HEK293 (cell line): ENCODE measurements at regions not wholly inside any gene's neighbourhood (a gene's known extent, or its start where the extent isn't known, plus 50 kb on each side); places are given as distances from the start of the nearest gene placed in this dataset.
A peak's percentile ranks its signal among the peaks of the same experiment; 100 is the strongest.

Source experiments
- CTCF ChIA-PET: fragments of 350-600 bp; formaldehyde crosslinking; extraction: SDS; loops from one replicate; lab custom pipeline; 2021; ENCODE audit warnings: antibody characterized with exemption; lab: Yijun Ruan, JAX
- POLR2A ChIA-PET: fragments of 300-600 bp; formaldehyde crosslinking; extraction: SDS; loops from one replicate; lab custom pipeline; 2020; ENCODE audit warnings: antibody characterized with exemption, inconsistent platforms; lab: Yijun Ruan, JAX
- H3K27ac ChIP-seq: fragments of 200-500 bp; sonication (Bioruptor generic); 2 replicates; pipeline ENCODE4 v1.5.1; 2014; ENCODE audit warnings: low read depth, low read length, control low read depth, inconsistent platforms; ENCODE audit errors: extremely low read depth
- H3K36me3 ChIP-seq, 2 experiments: fragments of 200-500 bp in 1 of 2; sonication (Bioruptor generic) in 1 of 2; 1 replicate in 1 of 2; 2 replicates in 1 of 2; pipeline ENCODE4 v1.5.1; 2014 to 2017; ENCODE audit warnings: inconsistent platforms in 2 of 2, low read length in 2 of 2; ENCODE audit not compliant: control insufficient read depth in 2 of 2, insufficient read depth in 1 of 2
- H3K4me1 ChIP-seq: fragments of 200-500 bp; sonication (Bioruptor generic); 2 replicates; pipeline ENCODE4 v1.5.1; 2014; ENCODE audit warnings: mild to moderate bottlenecking, low read length, inconsistent platforms; ENCODE audit not compliant: control insufficient read depth, insufficient read depth
- H3K4me3 ChIP-seq: 2 replicates; pipeline ENCODE4 v1.5.1; 2011; ENCODE audit warnings: low read depth, mild to moderate bottlenecking, control low read depth, low read length, moderate library complexity
- H3K9me3 ChIP-seq: fragments of 200-500 bp; sonication (Bioruptor generic); 2 replicates; pipeline ENCODE4 v1.5.1; 2014; ENCODE audit warnings: low read depth, low read length, inconsistent platforms; ENCODE audit not compliant: control insufficient read depth, insufficient read depth
- GLI4 ChIP-seq: fragments of 450-650 bp; formaldehyde crosslinking; IDR thresholded peaks from 2 replicates; pipeline ENCODE4 v1.5.1; 2016; ENCODE audit warnings: missing biosample characterization, missing genetic modification characterization
- INSM2 ChIP-seq: fragments of 450-650 bp; formaldehyde crosslinking; IDR thresholded peaks from 2 replicates; pipeline ENCODE4 v1.5.1; 2016; ENCODE audit warnings: missing biosample characterization, missing genetic modification characterization
- KLF8 ChIP-seq: fragments of 450-650 bp; formaldehyde crosslinking; IDR thresholded peaks from 2 replicates; pipeline ENCODE4 v1.5.1; 2016; ENCODE audit warnings: missing biosample characterization, missing genetic modification characterization
- PRDM1 ChIP-seq: fragments of 450-650 bp; formaldehyde crosslinking; IDR thresholded peaks from 2 replicates; pipeline ENCODE4; 2016; ENCODE audit warnings: missing biosample characterization, missing genetic modification characterization
- PRDM10 ChIP-seq: fragments of 450-650 bp; formaldehyde crosslinking; IDR thresholded peaks from 2 replicates; pipeline ENCODE4 v1.5.1; 2016; ENCODE audit warnings: missing biosample characterization, missing genetic modification characterization
- PRDM6 ChIP-seq: fragments of 450-650 bp; formaldehyde crosslinking; IDR thresholded peaks from 2 replicates; pipeline ENCODE4 v1.5.1; 2017; ENCODE audit warnings: missing biosample characterization, missing genetic modification characterization
- YY2 ChIP-seq: fragments of 450-650 bp; formaldehyde crosslinking; IDR thresholded peaks from 2 replicates; pipeline ENCODE4 v1.5.1; 2016; ENCODE audit warnings: missing biosample characterization, missing genetic modification characterization
- ZBTB6 ChIP-seq: fragments of 450-650 bp; formaldehyde crosslinking; IDR thresholded peaks from 2 replicates; pipeline ENCODE4 v1.5.1; 2017; ENCODE audit warnings: missing biosample characterization, missing genetic modification characterization
- ZEB2 ChIP-seq: fragments of 450-650 bp; formaldehyde crosslinking; IDR thresholded peaks from 2 replicates; pipeline ENCODE4 v1.5.1; 2016; ENCODE audit warnings: missing biosample characterization, missing genetic modification characterization
- ZFP37 ChIP-seq: fragments of 450-650 bp; formaldehyde crosslinking; IDR thresholded peaks from 2 replicates; pipeline ENCODE4 v1.5.1; 2016; ENCODE audit warnings: missing biosample characterization, missing genetic modification characterization
- ZNF114 ChIP-seq: fragments of 450-650 bp; formaldehyde crosslinking; IDR thresholded peaks from 2 replicates; pipeline ENCODE4 v1.5.0; 2017; ENCODE audit warnings: missing biosample characterization, missing genetic modification characterization
- ZNF140 ChIP-seq: fragments of 450-650 bp; formaldehyde crosslinking; IDR thresholded peaks from 2 replicates; pipeline ENCODE4 v1.5.1; 2016; ENCODE audit warnings: missing biosample characterization, missing genetic modification characterization
- ZNF19 ChIP-seq: fragments of 450-650 bp; formaldehyde crosslinking; IDR thresholded peaks from 2 replicates; pipeline ENCODE4; 2016; ENCODE audit warnings: missing biosample characterization, missing genetic modification characterization, low read depth
- ZNF221 ChIP-seq: fragments of 450-650 bp; formaldehyde crosslinking; IDR thresholded peaks from 2 replicates; pipeline ENCODE4 v1.5.1; 2017; ENCODE audit warnings: missing biosample characterization, missing genetic modification characterization, borderline replicate concordance
- ZNF24 ChIP-seq: fragments of 450-650 bp; formaldehyde crosslinking; IDR thresholded peaks from 2 replicates; pipeline ENCODE4 v1.5.1; 2016; ENCODE audit warnings: missing biosample characterization, missing genetic modification characterization
- ZNF248 ChIP-seq: fragments of 450-650 bp; formaldehyde crosslinking; IDR thresholded peaks from 2 replicates; pipeline ENCODE4 v1.5.1; 2017; ENCODE audit warnings: missing biosample characterization, missing genetic modification characterization
- ZNF530 ChIP-seq: fragments of 450-650 bp; formaldehyde crosslinking; IDR thresholded peaks from 2 replicates; pipeline ENCODE4 v1.5.1; 2016; ENCODE audit warnings: low read depth, missing biosample characterization, missing genetic modification characterization
- ZNF629 ChIP-seq: fragments of 450-650 bp; formaldehyde crosslinking; IDR thresholded peaks from 2 replicates; pipeline ENCODE4 v1.5.1; 2017; ENCODE audit warnings: missing biosample characterization, missing genetic modification characterization
- ZSCAN16 ChIP-seq: fragments of 450-650 bp; formaldehyde crosslinking; IDR thresholded peaks from 2 replicates; pipeline ENCODE4 v1.5.1; 2016; ENCODE audit warnings: missing biosample characterization, missing genetic modification characterization

GRCh38 chr6:148625609-148626008 lies 121.2 kb upstream of the UST start:
- Histone ChIP-seq H3K4me1 (peaks cover 4% of the 10 kb centered on the region), H3K9me3 (no peaks in the 10 kb centered on the region), H3K36me3 (no peaks in the 10 kb centered on the region)
- CTCF ChIA-PET, result no interaction called here
- TF ChIP-seq ZNF629 (tag by site-specific recombination) (0 out of 2 replicates have a peak, but pooled peaks have one; percentile 32), PRDM6 (peak; percentile 86), ZSCAN16 (tag by site-specific recombination) (no peak)
- TF ChIP-seq, all 188 proteins: peak for 2
- Histone ChIP-seq H3K27ac (no peak overlapping the region), H3K4me3 (no peak overlapping the region)
- POLR2A ChIA-PET, result no interaction called here

- H3K4me3 ChIP-seq, result no peak overlapping the region
- TF ChIP-seq ZNF24 (tag by site-specific recombination) (no peak), ZNF248 (no peak), GLI4 (no peak), PRDM1 (no peak), ZBTB6 (no peak), INSM2 (tag by site-specific recombination) (no peak), ZFP37 (no peak), KLF8 (tag by site-specific recombination) (no peak), PRDM10 (tag by site-specific recombination) (no peak), ZEB2 (tag by site-specific recombination) (no peak), ZNF140 (tag by site-specific recombination) (no peak), ZNF221 (tag by site-specific recombination) (no peak), ZNF530 (tag by site-specific recombination) (no peak), ZNF19 (tag by site-specific recombination) (no peak), YY2 (tag by site-specific recombination) (no peak), ZNF114 (tag by site-specific recombination) (no peak)
- peaks cover 4% of the 10 kb centered on the region for H3K4me1 ChIP-seq
- H3K27ac ChIP-seq, result no peak overlapping the region
- CTCF ChIA-PET, result interaction anchor here (0.5 to 1.8 kb wide), 4 partner anchors 19 to 448 kb away, joined by 3 to 10 read pairs (median 5); no protein-coding TSS in a partner anchor
- no peaks in the 10 kb centered on the region for H3K9me3 ChIP-seq
- POLR2A ChIA-PET, result no interaction called here
- H3K36me3 ChIP-seq, result no peaks in the 10 kb centered on the region
Measured at GRCh38 chr6:148628251-148628650, 118.6 kb upstream of the UST start.
